ENCODE measurements at regions not wholly inside any gene's neighbourhood (a gene's known extent, or its start where the extent isn't known, plus 50 kb on each side); places are given as distances from the start of the nearest gene placed in this dataset.
"Not testable (repeated sequence)": the region's sequence is repeated elsewhere in the genome, so short reads cannot be mapped to it uniquely, and the experiment has no call there.

- no peak for DNase-seq
- Histone ChIP-seq H3K4me3 (no peak overlapping the region), H3K27me3 (ENCODE audit: insufficient read depth in 3 of 3, low read length in 2 of 3) (no peaks in the 10 kb centered on the region), H3K4me1 (no peaks in the 10 kb centered on the region), H3K9me3 (no peaks in the 10 kb centered on the region), H3K27ac (no peak overlapping the region), H3K36me3 (ENCODE audit: insufficient read depth in 1 of 2, low read depth in 1 of 2) (no peaks in the 10 kb centered on the region)
- intact Hi-C loops (cut with DNase I), result no loop called here
- no peak for ATAC-seq
- no peak for TF ChIP-seq CTCF (IDR thresholded peaks at IDR 0.05)
Measured at GRCh38 chr2:53610260-53610659, 157.3 kb upstream of the CHAC2 start.

DNA sequence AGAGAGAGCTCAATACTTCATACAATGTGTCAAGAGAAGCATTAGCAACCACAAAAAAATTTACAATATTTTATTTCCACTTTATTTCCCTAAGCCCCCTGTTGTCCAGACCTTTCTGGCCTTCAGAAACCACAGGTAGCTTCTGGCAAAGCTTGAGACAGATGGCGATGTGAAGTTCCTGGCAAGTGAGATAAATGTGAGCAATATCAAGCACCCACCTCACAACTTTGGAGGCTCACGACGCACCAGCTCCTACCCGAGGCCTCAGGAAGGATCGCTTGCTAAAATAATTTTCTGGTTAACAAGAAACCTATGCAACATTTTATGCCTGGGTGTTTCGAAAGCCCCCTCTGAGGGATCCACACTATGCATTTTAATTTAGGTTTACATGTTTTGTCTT is 158.1 kb upstream of the CHAC2 start:
- no peak overlapping the region for H3K27ac ChIP-seq
- ATAC-seq, result no peak
- no peak for DNase-seq
- H3K36me3 ChIP-seq (ENCODE audit: insufficient read depth in 1 of 2, low read depth in 1 of 2), result no peaks in the 10 kb centered on the region
- no peak overlapping the region for H3K4me3 ChIP-seq
- H3K9me3 ChIP-seq, result no peaks in the 10 kb centered on the region
- WGBS, 3 donors, result 87 to 90% (median 89%) methylated on average over 6 of the region's 6 CpGs
- H3K27me3 ChIP-seq (ENCODE audit: insufficient read depth in 3 of 3, low read length in 2 of 3), result no peaks in the 10 kb centered on the region
- intact Hi-C loops (cut with DNase I), result no loop called here
- H3K4me1 ChIP-seq, result no peaks in the 10 kb centered on the region
- no peak for TF ChIP-seq CTCF (IDR thresholded peaks at IDR 0.05)

DNA sequence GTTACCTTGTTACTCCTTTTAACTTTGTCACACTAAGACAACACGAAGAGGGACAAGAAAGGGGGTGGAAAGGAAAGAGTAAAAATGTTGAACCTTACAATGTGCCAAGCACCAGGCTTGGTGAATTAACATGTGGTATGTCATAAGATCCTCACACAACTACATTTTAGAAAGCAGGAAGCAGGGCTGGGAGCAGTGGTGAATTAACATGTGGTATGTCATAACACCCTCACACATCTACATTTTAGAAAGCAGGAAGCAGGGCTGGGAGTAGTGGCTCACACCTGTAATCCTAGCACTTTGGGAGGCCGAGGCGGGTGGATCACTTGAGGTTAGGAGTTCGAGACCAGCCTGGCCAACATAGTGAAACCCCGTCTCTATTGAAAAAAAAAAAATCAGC is 159.3 kb upstream of the CHAC2 start:
- intact Hi-C loops (cut with DNase I), result no loop called here
- Histone ChIP-seq H3K27ac (no peak overlapping the region), H3K27me3 (ENCODE audit: insufficient read depth in 3 of 3, low read length in 2 of 3) (no peaks in the 10 kb centered on the region), H3K36me3 (ENCODE audit: insufficient read depth in 1 of 2, low read depth in 1 of 2) (no peaks in the 10 kb centered on the region), H3K9me3 (no peaks in the 10 kb centered on the region), H3K4me1 (no peaks in the 10 kb centered on the region), H3K4me3 (no peak overlapping the region)
- no peak for TF ChIP-seq CTCF (IDR thresholded peaks at IDR 0.05)
- WGBS, 3 donors, result 88 to 91% (median 90%) methylated on average over 5 of the region's 5 CpGs
- no peak for ATAC-seq
- DNase-seq, result no peak

DNA sequence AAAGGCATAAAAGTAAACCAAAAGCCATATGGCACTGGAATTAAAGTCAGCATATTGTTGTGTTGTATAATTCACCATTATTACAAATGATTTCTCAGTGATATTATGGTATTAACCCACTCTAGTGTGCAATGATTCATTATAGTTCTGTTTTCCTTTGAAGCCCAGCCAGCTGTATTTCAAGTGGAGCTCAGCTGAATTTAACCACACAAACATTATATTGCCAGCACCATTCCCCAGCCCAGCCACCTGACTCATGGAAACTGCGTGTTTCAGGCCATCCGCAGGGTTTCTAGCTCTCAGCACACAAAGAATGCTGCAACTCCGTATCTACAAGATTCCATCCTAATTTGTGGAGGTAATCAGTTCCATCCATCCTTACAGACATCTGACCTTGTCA is 166.8 kb upstream of the CHAC2 start:
- intact Hi-C loops (cut with DNase I), result no loop called here
- no peak for TF ChIP-seq CTCF (IDR thresholded peaks at IDR 0.05)

DNA sequence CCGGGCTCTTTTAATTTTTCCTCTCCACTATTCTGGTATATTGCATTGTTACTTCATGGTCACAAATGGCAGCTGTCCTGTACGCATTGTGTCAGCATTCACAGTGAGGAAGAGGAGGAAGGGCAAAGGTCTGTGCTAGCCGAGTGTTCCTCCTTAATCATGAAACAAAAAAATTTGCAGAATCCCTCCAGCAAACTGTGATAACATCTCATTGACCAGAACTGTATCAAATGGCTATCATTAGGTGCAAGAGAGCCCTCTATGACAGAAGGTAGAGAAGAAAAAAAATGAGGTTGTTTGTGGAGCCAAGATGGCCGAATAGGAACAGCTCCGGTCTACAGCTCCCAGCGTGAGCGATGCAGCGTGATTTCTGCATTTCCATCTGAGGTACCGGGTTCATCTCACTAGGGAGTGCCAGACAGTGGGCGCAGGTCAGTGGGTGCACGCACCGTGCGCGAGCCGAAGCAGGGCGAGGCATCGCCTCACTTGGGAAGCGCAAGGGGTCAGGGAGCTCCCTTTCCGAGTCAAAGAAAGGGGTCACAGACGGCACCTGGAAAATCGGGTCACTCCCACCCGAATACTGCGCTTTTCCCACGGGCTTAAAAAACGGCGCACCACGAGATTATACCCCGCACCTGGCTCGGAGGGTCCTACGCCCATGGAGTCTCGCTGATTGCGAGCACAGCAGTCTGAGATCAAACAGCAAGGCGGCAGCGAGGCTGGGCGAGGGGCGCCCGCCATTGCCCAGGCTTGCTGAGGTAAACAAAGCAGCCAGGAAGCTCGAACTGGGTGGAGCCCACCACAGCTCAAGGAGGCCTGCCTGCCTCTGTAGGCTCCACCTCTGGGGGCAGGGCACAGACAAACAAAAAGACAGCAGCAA is 180.6 kb upstream of the CHAC2 start:
- H3K9me3 ChIP-seq; H3K4me1 ChIP-seq; H3K36me3 ChIP-seq (ENCODE audit: insufficient read depth in 1 of 2, low read depth in 1 of 2); DNase-seq; H3K27me3 ChIP-seq (ENCODE audit: insufficient read depth in 3 of 3, low read length in 2 of 3); ATAC-seq; intact Hi-C loops (cut with DNase I); H3K4me3 ChIP-seq; H3K27ac ChIP-seq: not testable (repeated sequence)
- WGBS, 3 donors, result 75 to 87% (median 84%) methylated on average over 30 to 38 of the region's 38 CpGs

More for the DNA sequence above, 166.8 kb upstream of the CHAC2 start:
- Histone ChIP-seq H3K9me3 (no peaks in the 10 kb centered on the region), H3K4me1 (no peaks in the 10 kb centered on the region), H3K27ac (no peak overlapping the region), H3K36me3 (ENCODE audit: insufficient read depth in 1 of 2, low read depth in 1 of 2) (no peaks in the 10 kb centered on the region), H3K4me3 (no peak overlapping the region), H3K27me3 (ENCODE audit: insufficient read depth in 3 of 3, low read length in 2 of 3) (no peaks in the 10 kb centered on the region)
- DNase-seq (no peak), ATAC-seq (no peak)
- 47 to 56% (median 52%) methylated on average over 3 of the region's 3 CpGs for WGBS, 3 donors

Data from psoas muscle (tissue), 7 donors.